H9 (cell line): ENCODE measurements at regions not wholly inside any gene's neighbourhood (a gene's known extent, or its start where the extent isn't known, plus 50 kb on each side); places are given as distances from the start of the nearest gene placed in this dataset.
A peak's percentile ranks its signal among the peaks of the same experiment; 100 is the strongest.

Experiments used
- DNase-seq: peaks from one replicate; pipeline ENCODE4 v3.0.0-alpha.2; 2017
- H2AFZ ChIP-seq: one replicate; pipeline ENCODE4 v1.6.1; 2013; ENCODE audit warnings: mild to moderate bottlenecking, low read length, control low read depth, moderate library complexity
- H2AK5ac ChIP-seq: 2 replicates; pipeline ENCODE4 v1.6.1; 2013; ENCODE audit warnings: low read length, control low read depth, mixed read lengths; ENCODE audit not compliant: insufficient read length
- H2BK120ac ChIP-seq: one replicate; pipeline ENCODE4 v1.6.1; 2013; ENCODE audit warnings: low read depth, mild to moderate bottlenecking, low read length, control low read depth, inconsistent platforms; ENCODE audit not compliant: poor library complexity, severe bottlenecking
- H2BK12ac ChIP-seq: 2 replicates; pipeline ENCODE4 v1.6.1; 2013; ENCODE audit warnings: low read length, control low read depth, mixed read lengths, low read depth; ENCODE audit not compliant: insufficient read length
- H2BK15ac ChIP-seq: 2 replicates; pipeline ENCODE4 v1.6.1; 2013; ENCODE audit warnings: low read depth, low read length, control low read depth
- H2BK20ac ChIP-seq: one replicate; pipeline ENCODE4 v1.6.1; 2013; ENCODE audit warnings: low read depth, mild to moderate bottlenecking, low read length, control low read depth, inconsistent platforms; ENCODE audit not compliant: poor library complexity, severe bottlenecking
- H2BK5ac ChIP-seq: 2 replicates; pipeline ENCODE4 v1.6.1; 2013; ENCODE audit warnings: low read length, control low read depth, mixed read lengths; ENCODE audit not compliant: insufficient read length
- H3K14ac ChIP-seq: 2 replicates; pipeline ENCODE4 v1.6.1; 2013; ENCODE audit warnings: low read length, control low read depth; ENCODE audit not compliant: insufficient read depth
- H3K18ac ChIP-seq: 2 replicates; pipeline ENCODE4 v1.6.1; 2013; ENCODE audit warnings: low read depth, mild to moderate bottlenecking, mixed read lengths, low read length, control low read depth; ENCODE audit not compliant: insufficient read length
- H3K23ac ChIP-seq: 2 replicates; pipeline ENCODE4 v1.6.1; 2013; ENCODE audit warnings: low read length, control low read depth, mixed read lengths, low read depth; ENCODE audit not compliant: insufficient read length
- H3K23me2 ChIP-seq: 2 replicates; pipeline ENCODE4 v1.6.1; 2013; ENCODE audit warnings: low read depth, mild to moderate bottlenecking, mixed read lengths, low read length, control low read depth; ENCODE audit not compliant: insufficient read length, poor library complexity, severe bottlenecking
- H3K27ac ChIP-seq: 2 replicates; pipeline ENCODE4 v1.5.1; 2013; ENCODE audit warnings: low read length, control low read depth, mixed read lengths, low read depth; ENCODE audit not compliant: insufficient read length
- H3K27me3 ChIP-seq: 2 replicates; pipeline ENCODE4 v1.6.1; 2013; ENCODE audit warnings: low read length, control low read depth, inconsistent platforms; ENCODE audit not compliant: insufficient read depth
- H3K4ac ChIP-seq: 2 replicates; pipeline ENCODE4 v1.6.1; 2013; ENCODE audit warnings: low read depth, mild to moderate bottlenecking, control low read depth, inconsistent platforms, low read length, moderate library complexity
- H3K4me1 ChIP-seq: 2 replicates; pipeline ENCODE4 v1.6.1; 2013; ENCODE audit warnings: low read length, control low read depth, inconsistent platforms; ENCODE audit not compliant: insufficient read depth
- H3K4me2 ChIP-seq: 2 replicates; pipeline ENCODE4 v1.6.1; 2013; ENCODE audit warnings: low read length, control low read depth, mixed read lengths; ENCODE audit not compliant: insufficient read length, insufficient read depth
- H3K56ac ChIP-seq: 2 replicates; pipeline ENCODE4 v1.6.1; 2013; ENCODE audit warnings: low read depth, mild to moderate bottlenecking, mixed read lengths, low read length, control low read depth; ENCODE audit not compliant: insufficient read length
- H3K79me1 ChIP-seq: 2 replicates; pipeline ENCODE4 v1.6.1; 2013; ENCODE audit warnings: low read depth, mild to moderate bottlenecking, moderate library complexity, low read length, control low read depth, inconsistent platforms; ENCODE audit not compliant: insufficient read depth, poor library complexity, severe bottlenecking
- H3K79me2 ChIP-seq: 2 replicates; pipeline ENCODE4 v1.6.1; 2013; ENCODE audit warnings: low read length, control low read depth, inconsistent platforms; ENCODE audit not compliant: insufficient read depth
- H3K9ac ChIP-seq: 2 replicates; pipeline ENCODE4 v1.6.1; 2013; ENCODE audit warnings: low read length, control low read depth, mixed read lengths; ENCODE audit not compliant: insufficient read length; ENCODE audit errors: extremely low read depth
- H3K9me3 ChIP-seq: one replicate; pipeline ENCODE4 v1.6.1; 2013; ENCODE audit warnings: low read depth, low read length, inconsistent platforms; ENCODE audit not compliant: control insufficient read depth
- H3T11ph ChIP-seq: one replicate; pipeline ENCODE4 v1.6.1; 2013; ENCODE audit warnings: mild to moderate bottlenecking, low read length, control low read depth, inconsistent platforms
- H4K20me1 ChIP-seq: one replicate; pipeline ENCODE4 v1.6.1; 2013; ENCODE audit not compliant: control insufficient read depth, insufficient read length, insufficient read depth
- H4K5ac ChIP-seq: 2 replicates; pipeline ENCODE4 v1.6.1; 2013; ENCODE audit warnings: low read depth, mild to moderate bottlenecking, mixed read lengths, low read length, control low read depth; ENCODE audit not compliant: insufficient read length
- H4K8ac ChIP-seq: replicated peaks from 2 replicates; pipeline ENCODE4 v1.6.1; 2013; ENCODE audit warnings: low read length, control low read depth, mixed read lengths, low read depth; ENCODE audit not compliant: insufficient read length
- H4K91ac ChIP-seq: 2 replicates; pipeline ENCODE4 v1.6.1; 2013; ENCODE audit warnings: low read depth, mild to moderate bottlenecking, moderate library complexity, mixed read lengths, low read length, control low read depth; ENCODE audit not compliant: insufficient read length
- H3K27ac Mint-ChIP-seq, 3 experiments: 2 replicates in 2 of 3; 3 replicates in 1 of 3; pipeline ENCODE4 v1.8.0; 2020 to 2021; ENCODE audit warnings: mixed read lengths in 3 of 3, mild to moderate bottlenecking in 1 of 3, moderate library complexity in 1 of 3
- H3K27me3 Mint-ChIP-seq: 2 replicates; pipeline ENCODE4 v1.8.0; 2021; ENCODE audit warnings: low read depth, mild to moderate bottlenecking, moderate library complexity, mixed read lengths
- H3K36me3 Mint-ChIP-seq, 3 experiments: 2 replicates in 2 of 3; 3 replicates in 1 of 3; pipeline ENCODE4 v1.8.0; 2020 to 2021; ENCODE audit warnings: low read depth in 3 of 3, mixed read lengths in 3 of 3; ENCODE audit not compliant: insufficient read depth in 1 of 3
- H3K4me1 Mint-ChIP-seq, 2 experiments: 2 replicates each; pipeline ENCODE4 v1.8.0; 2020; ENCODE audit warnings: mixed read lengths in 2 of 2
- H3K4me3 Mint-ChIP-seq, 2 experiments: 2 replicates in 1 of 2; 3 replicates in 1 of 2; pipeline ENCODE4 v1.8.0; 2020 to 2021; ENCODE audit warnings: mild to moderate bottlenecking in 2 of 2, mixed read lengths in 2 of 2, moderate library complexity in 1 of 2
- H3K9me3 Mint-ChIP-seq, 2 experiments: 2 replicates in 1 of 2; 3 replicates in 1 of 2; pipeline ENCODE4 v1.8.0; 2020; ENCODE audit warnings: mild to moderate bottlenecking in 2 of 2, mixed read lengths in 2 of 2, moderate library complexity in 1 of 2
- CTCF ChIP-seq: fragments of 200-600 bp; sonication (generic); conservative IDR thresholded peaks from 3 replicates; pipeline ENCODE4 v1.8.0; 2021; ENCODE audit warnings: antibody characterized with exemption, mild to moderate bottlenecking
- WGBS: extraction: QIAGEN DNeasy Blood & Tissue Kit; methylation state at CpG from one replicate; pipeline ENCODE4 v1.1.7; 2013; ENCODE audit warnings: missing lambda C conversion rate, low lambda C conversion rate, mixed read lengths; ENCODE audit not compliant: insufficient read length; ENCODE audit errors: extremely low coverage; 5-methylcytosine and 5-hydroxymethylcytosine counted together

GRCh38 chr16:76885776-76886537 is 305.0 kb upstream of the MON1B start:
- Histone ChIP-seq H3K9ac (no peak overlapping the region), H3K23me2 (no peaks in the 10 kb centered on the region), H4K91ac (no peak overlapping the region), H3K18ac (no peak overlapping the region), H2BK12ac (no peak overlapping the region), H3K27me3 (no peaks in the 10 kb centered on the region), H3K79me2 (no peaks in the 10 kb centered on the region), H2AFZ (no peak overlapping the region), H3K14ac (no peak overlapping the region), H2BK15ac (no peak overlapping the region), H4K5ac (no peak overlapping the region), H3K79me1 (no peaks in the 10 kb centered on the region), H3K4me2 (no peak overlapping the region), H3K56ac (no peak overlapping the region), H3T11ph (no peak overlapping the region), H4K20me1 (no peaks in the 10 kb centered on the region), H2BK120ac (no peak overlapping the region), H2BK20ac (no peak overlapping the region), H3K23ac (no peak overlapping the region), H2AK5ac (no peak overlapping the region), H3K9me3 (no peaks in the 10 kb centered on the region), H3K4me1 (peaks cover 5% of the 10 kb centered on the region), H3K27ac (no peak overlapping the region), H3K4ac (no peak overlapping the region), H2BK5ac (no peak overlapping the region), H4K8ac (no peak overlapping the region)
- TF ChIP-seq CTCF: no peak
- no CpG with 5 or more reads among the region's 5 CpGs for WGBS
- H3K4me1 Mint-ChIP-seq: peaks cover 15 to 18% of the 10 kb centered on the region in 2 experiments
- no peak overlapping the region for H3K4me3 Mint-ChIP-seq
- no peaks in the 10 kb centered on the region for H3K9me3 Mint-ChIP-seq
- no peaks in the 10 kb centered on the region for H3K36me3 Mint-ChIP-seq
- no peak for DNase-seq
- H3K27ac Mint-ChIP-seq: peak overlapping the region in 1 of 3 experiments; percentile 0; a peak in 1 of 7 replicates
- H3K27me3 Mint-ChIP-seq: no peaks in the 10 kb centered on the region
